Peyer's patch (tissue), 4 donors: ENCODE measurements at regions not wholly inside any gene's neighbourhood (a gene's known extent, or its start where the extent isn't known, plus 50 kb on each side); places are given as distances from the start of the nearest gene placed in this dataset.

Experiments
- DNase-seq, 3 donors: peaks; one replicate each; pipeline ENCODE4 v3.0.0-alpha.2; 2017 to 2019
- H3K27ac ChIP-seq, 4 donors: fragments of 200-600 bp; sonication (generic); one replicate each; pipeline ENCODE4 v1.5.1; 2016 to 2019
- H3K27me3 ChIP-seq, 2 donors: fragments of 200-600 bp; sonication (generic); one replicate each; pipeline ENCODE4 v1.5.1; 2019
- H3K36me3 ChIP-seq, 3 donors: fragments of 200-600 bp; sonication (generic); one replicate each; pipeline ENCODE4 v1.5.1; 2016 to 2019
- H3K4me1 ChIP-seq, 4 donors: fragments of 200-600 bp; sonication (generic); one replicate each; pipeline ENCODE4 v1.5.1; 2016 to 2019
- H3K4me3 ChIP-seq, 4 donors: fragments of 200-600 bp; sonication (generic); 1 replicate in 3 of 4; 2 replicates in 1 of 4; pipeline ENCODE4 v1.5.1; 2016 to 2019; ENCODE audit warnings: mild to moderate bottlenecking in 1 of 4
- H3K9me3 ChIP-seq, 4 donors: fragments of 200-600 bp; sonication (generic); one replicate each; pipeline ENCODE4 v1.5.1; 2016 to 2019; ENCODE audit warnings: mild to moderate bottlenecking in 1 of 4
- POLR2A ChIP-seq, 2 donors: fragments of 450-650 bp; IDR thresholded peaks; one replicate each; pipeline ENCODE4 v1.5.1; 2017; ENCODE audit warnings: antibody characterized with exemption in 2 of 2, mild to moderate bottlenecking in 2 of 2, moderate library complexity in 2 of 2
- TF ChIP-seq, protein P1 (sequence below), 6 experiments: fragments of 450-650 bp in 4 of 6; fragments of 200-600 bp in 2 of 6; sonication (generic) in 1 of 6; IDR thresholded peaks; one replicate each; pipeline ENCODE4 v1.5.1; 2017 to 2019; ENCODE audit warnings: antibody characterized with exemption in 6 of 6, mild to moderate bottlenecking in 3 of 6, moderate library complexity in 1 of 6

DNA sequence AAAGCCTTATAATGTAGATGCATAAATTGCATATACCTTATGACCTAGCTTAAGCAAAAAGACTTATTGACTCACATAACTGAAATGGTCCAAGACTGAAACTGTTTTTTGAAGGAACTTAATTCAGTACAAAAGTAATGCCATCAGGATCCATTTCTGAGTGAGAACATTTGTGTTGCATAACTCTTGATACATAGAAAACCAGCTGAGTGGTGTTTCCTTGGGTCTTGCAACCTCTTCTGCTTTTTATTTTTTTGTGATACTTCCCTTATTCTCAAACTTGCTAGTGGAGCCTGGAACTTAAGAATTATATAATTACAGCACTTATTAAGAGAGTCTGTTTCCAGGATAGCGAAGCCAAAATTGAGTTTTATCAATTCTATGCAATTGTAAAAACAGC is 272.0 kb downstream of the MAN2A1 start:
- no peak for DNase-seq
- TF ChIP-seq POLR2A (IDR thresholded peaks at IDR 0.05), result no peak
- TF ChIP-seq, protein P1, sequence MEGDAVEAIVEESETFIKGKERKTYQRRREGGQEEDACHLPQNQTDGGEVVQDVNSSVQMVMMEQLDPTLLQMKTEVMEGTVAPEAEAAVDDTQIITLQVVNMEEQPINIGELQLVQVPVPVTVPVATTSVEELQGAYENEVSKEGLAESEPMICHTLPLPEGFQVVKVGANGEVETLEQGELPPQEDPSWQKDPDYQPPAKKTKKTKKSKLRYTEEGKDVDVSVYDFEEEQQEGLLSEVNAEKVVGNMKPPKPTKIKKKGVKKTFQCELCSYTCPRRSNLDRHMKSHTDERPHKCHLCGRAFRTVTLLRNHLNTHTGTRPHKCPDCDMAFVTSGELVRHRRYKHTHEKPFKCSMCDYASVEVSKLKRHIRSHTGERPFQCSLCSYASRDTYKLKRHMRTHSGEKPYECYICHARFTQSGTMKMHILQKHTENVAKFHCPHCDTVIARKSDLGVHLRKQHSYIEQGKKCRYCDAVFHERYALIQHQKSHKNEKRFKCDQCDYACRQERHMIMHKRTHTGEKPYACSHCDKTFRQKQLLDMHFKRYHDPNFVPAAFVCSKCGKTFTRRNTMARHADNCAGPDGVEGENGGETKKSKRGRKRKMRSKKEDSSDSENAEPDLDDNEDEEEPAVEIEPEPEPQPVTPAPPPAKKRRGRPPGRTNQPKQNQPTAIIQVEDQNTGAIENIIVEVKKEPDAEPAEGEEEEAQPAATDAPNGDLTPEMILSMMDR (IDR thresholded peaks at IDR 0.05), result no peak
- Histone ChIP-seq H3K36me3 (no peaks in the 10 kb centered on the region), H3K4me1 (no peaks in the 10 kb centered on the region), H3K9me3 (no peaks in the 10 kb centered on the region), H3K4me3 (no peak overlapping the region), H3K27me3 (no peaks in the 10 kb centered on the region), H3K27ac (no peak overlapping the region)

DNA sequence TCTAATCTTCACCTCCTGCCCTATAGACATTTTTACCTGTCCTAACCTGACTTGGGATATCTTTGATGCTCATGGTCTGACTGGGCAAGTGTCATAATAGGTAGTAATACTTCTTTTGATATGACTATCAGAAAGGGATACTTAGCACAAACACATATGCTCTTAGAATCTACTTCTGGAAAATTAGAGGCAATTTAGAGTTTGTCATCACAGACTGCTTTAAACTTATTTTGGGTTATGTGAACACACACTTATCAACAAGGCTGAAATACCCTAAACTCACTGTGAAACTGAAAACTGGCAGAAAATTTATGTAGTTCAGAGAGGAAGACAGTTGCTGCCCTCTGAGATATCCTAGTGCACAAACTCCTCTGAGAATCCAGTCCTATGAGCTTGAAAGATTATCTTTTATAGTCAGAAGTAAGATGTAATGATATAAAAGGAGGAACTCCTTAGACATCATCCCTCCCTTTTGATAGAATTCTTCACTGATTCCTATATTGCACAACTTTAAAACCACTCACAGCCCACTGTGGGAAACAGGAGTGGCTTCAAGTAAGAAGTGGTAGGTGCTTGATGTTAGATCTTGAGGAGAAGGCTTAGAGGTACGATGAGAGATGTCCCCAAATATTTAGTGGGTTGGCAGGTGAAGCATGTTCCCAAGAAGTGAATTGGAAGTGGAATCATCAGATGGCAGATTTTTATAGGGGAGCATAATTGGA is 273.3 kb downstream of the MAN2A1 start:
- Histone ChIP-seq H3K36me3 (no peaks in the 10 kb centered on the region), H3K4me1 (no peaks in the 10 kb centered on the region), H3K4me3 (no peak overlapping the region), H3K27ac (no peak overlapping the region), H3K9me3 (no peaks in the 10 kb centered on the region), H3K27me3 (no peaks in the 10 kb centered on the region)
- DNase-seq, result no peak
- TF ChIP-seq, protein P1 (IDR thresholded peaks at IDR 0.05), result no peak
- no peak for TF ChIP-seq POLR2A (IDR thresholded peaks at IDR 0.05)

DNA sequence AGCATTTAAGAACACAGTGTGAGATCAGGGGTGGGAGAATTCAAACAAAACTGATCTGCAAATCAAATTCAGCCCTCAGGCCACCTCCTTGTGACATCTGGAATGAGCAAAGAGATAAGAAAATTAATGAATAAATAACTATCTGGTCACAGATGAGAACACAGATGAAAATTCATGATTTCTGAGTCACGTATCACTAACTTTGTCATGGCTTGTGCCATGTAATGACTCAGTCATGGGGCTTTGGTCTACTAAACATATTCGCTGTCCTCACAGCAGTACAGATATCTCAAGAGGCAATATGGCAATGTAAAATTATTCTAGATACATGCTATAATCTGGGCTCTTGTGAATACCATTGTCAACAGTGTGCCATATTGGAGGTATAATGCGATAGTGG is 274.4 kb downstream of the MAN2A1 start:
- no peak overlapping the region for H3K27ac ChIP-seq
- H3K36me3 ChIP-seq, result no peaks in the 10 kb centered on the region
- H3K27me3 ChIP-seq, result no peaks in the 10 kb centered on the region
- H3K4me1 ChIP-seq, result no peaks in the 10 kb centered on the region
- no peak for DNase-seq
- TF ChIP-seq, protein P1 (IDR thresholded peaks at IDR 0.05), result no peak
- no peak for TF ChIP-seq POLR2A (IDR thresholded peaks at IDR 0.05)
- H3K4me3 ChIP-seq, result no peak overlapping the region
- H3K9me3 ChIP-seq, result no peaks in the 10 kb centered on the region

DNA sequence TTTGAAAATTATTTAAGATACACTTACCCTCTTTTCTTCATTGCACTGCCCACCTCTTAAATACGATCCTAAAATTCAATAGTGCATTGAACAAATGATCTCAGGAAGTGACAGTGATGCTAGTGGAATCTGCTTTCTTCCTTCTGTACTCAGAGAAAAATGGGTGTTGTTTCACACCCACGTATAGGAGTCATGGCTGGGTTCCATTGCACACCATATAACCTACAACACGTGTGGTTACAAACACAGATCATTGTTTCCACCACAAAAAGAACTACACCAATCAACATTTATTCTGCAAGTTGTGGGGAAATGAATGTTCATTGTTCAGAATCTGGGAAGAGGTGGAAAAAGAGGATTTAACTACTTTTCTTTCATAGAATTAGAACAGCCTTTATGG is 275.9 kb downstream of the MAN2A1 start:
- DNase-seq, result no peak
- Histone ChIP-seq H3K9me3 (no peaks in the 10 kb centered on the region), H3K27ac (no peak overlapping the region), H3K4me3 (no peak overlapping the region), H3K4me1 (no peaks in the 10 kb centered on the region), H3K27me3 (no peaks in the 10 kb centered on the region), H3K36me3 (no peaks in the 10 kb centered on the region)
- TF ChIP-seq, protein P1 (IDR thresholded peaks at IDR 0.05), result no peak
- TF ChIP-seq POLR2A (IDR thresholded peaks at IDR 0.05), result no peak

DNA sequence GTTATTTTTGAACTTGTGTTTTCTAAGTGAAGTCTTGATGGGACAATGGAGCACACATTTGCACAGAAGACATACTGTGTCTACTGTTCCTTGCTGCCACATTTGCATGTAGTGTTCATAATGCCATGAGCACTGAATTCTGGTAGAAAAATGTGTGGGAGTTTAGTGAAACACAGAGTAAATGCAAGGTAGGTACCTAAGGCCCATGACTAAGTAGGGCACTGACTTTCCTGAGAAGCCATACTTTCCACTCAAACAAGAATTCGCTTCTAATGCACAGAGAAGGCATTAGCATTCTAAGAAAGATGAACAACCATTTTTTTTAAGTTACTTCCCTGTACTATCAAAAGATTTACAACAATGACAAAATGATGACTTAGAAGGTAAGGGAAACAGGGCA is 282.2 kb downstream of the MAN2A1 start:
- Histone ChIP-seq H3K4me3 (no peak overlapping the region), H3K4me1 (no peaks in the 10 kb centered on the region), H3K36me3 (no peaks in the 10 kb centered on the region), H3K27ac (no peak overlapping the region), H3K9me3 (no peaks in the 10 kb centered on the region), H3K27me3 (no peaks in the 10 kb centered on the region)
- no peak for DNase-seq
- TF ChIP-seq, protein P1 (IDR thresholded peaks at IDR 0.05), result no peak
- no peak for TF ChIP-seq POLR2A (IDR thresholded peaks at IDR 0.05)

DNA sequence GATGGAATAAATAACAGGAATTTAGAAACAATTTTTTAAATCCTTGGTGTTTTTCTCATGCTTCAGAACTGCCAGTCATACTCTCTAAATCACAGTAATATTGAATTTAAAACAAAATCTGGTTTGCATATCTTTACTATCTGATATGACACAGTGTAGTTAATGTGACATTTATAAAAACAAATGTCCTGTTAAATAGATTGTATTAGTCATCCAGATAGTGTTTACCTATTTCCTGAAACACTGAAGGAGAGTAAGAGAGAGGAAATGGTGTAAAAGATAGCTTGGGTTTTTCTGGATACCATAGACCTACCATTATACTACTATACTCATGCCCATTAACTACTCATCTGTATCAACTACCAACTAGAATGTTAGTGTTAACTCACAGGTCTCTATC is 292.3 kb downstream of the MAN2A1 start:
- H3K4me3 ChIP-seq, result no peak overlapping the region
- no peak for DNase-seq
- TF ChIP-seq, protein P1 (IDR thresholded peaks at IDR 0.05), result no peak
- TF ChIP-seq POLR2A (IDR thresholded peaks at IDR 0.05), result no peak
- H3K27ac ChIP-seq, result no peak overlapping the region
- no peaks in the 10 kb centered on the region for H3K4me1 ChIP-seq
- no peaks in the 10 kb centered on the region for H3K36me3 ChIP-seq
- no peaks in the 10 kb centered on the region for H3K9me3 ChIP-seq
- no peaks in the 10 kb centered on the region for H3K27me3 ChIP-seq
